ENCODE measurements at regions not wholly inside any gene's neighbourhood (a gene's known extent, or its start where the extent isn't known, plus 50 kb on each side); places are given as distances from the start of the nearest gene placed in this dataset.
"Not testable (repeated sequence)": the region's sequence is repeated elsewhere in the genome, so short reads cannot be mapped to it uniquely, and the experiment has no call there.

DNA sequence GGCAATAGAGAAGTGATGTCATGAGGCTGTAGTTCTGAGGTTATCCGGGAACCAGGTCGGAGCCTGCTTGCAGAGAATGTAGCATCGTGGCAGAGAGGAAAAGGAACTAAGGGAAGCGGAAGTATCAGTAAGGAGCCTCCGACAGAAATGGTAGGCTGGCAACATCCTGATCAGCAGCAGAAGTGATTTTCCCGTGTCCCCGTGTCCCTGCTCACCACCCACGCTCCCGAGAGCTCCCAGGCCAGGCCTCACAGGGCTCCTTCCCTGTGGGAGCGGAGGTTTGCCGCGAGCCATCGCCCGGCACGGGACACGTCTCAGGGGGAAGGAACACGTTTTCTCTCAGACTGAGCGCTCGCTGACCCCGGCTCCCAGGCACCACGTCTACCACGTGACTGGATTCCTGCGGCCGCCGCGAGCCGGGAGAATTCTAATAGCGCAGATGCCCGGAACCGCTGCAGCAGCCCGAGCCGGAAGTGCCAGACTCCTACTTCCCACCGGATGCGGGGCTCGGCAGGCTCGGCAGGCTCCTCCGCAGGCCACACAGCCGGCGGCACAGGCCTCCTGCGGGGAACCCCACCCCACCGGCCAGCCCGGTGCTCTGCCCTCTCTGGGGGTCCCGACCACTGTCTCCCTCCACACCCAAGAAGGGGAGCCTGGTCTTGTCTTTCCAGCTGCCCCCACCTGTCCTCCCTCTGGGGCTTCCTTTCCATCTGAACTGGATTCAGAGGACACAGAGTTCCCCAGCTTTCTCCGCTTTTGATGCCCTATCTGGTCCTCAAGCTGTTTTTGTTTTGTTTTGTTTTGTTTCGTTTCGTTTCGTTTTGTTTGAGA, 99.3 kb downstream of the BDH1 start:
- ChIA-PET POLR2A (no interaction called here), CTCF (no interaction called here)
- H3K36me3 ChIP-seq (ENCODE audit: control insufficient read depth, insufficient read depth, low read length) = no peaks in the 10 kb centered on the region; the same call in 1 of the 2 replicates
- Mint-ChIP-seq H3K4me3 (ENCODE audit: unreplicated experiment) (peak overlapping the region; percentile 87), H3K9me3 (ENCODE audit: unreplicated experiment) (no peaks in the 10 kb centered on the region), H3K27me3 (ENCODE audit: insufficient read depth, unreplicated experiment) (no peaks in the 10 kb centered on the region), H3K4me1 (ENCODE audit: low read depth, unreplicated experiment) (peaks cover 18% of the 10 kb centered on the region), H3K27ac (ENCODE audit: unreplicated experiment) (peak overlapping the region; percentile 90), H3K36me3 (ENCODE audit: insufficient read depth, unreplicated experiment) (peaks cover 10% of the 10 kb centered on the region)
- BruUV-seq (replicated peaks) = no TSS peak
- TF ChIP-seq, protein P1, sequence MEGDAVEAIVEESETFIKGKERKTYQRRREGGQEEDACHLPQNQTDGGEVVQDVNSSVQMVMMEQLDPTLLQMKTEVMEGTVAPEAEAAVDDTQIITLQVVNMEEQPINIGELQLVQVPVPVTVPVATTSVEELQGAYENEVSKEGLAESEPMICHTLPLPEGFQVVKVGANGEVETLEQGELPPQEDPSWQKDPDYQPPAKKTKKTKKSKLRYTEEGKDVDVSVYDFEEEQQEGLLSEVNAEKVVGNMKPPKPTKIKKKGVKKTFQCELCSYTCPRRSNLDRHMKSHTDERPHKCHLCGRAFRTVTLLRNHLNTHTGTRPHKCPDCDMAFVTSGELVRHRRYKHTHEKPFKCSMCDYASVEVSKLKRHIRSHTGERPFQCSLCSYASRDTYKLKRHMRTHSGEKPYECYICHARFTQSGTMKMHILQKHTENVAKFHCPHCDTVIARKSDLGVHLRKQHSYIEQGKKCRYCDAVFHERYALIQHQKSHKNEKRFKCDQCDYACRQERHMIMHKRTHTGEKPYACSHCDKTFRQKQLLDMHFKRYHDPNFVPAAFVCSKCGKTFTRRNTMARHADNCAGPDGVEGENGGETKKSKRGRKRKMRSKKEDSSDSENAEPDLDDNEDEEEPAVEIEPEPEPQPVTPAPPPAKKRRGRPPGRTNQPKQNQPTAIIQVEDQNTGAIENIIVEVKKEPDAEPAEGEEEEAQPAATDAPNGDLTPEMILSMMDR (IDR thresholded peaks at IDR 0.05; ENCODE audit: insufficient read depth in 1 of 2, low read depth in 1 of 2, low read length in 1 of 2, severe bottlenecking in 1 of 2, unreplicated experiment in 1 of 2) = no peak
- H3K4me3 ChIP-seq (ENCODE audit: low read depth, low read length) = peak overlapping the region; percentile 54
- intact Hi-C loops (cut with micrococcal nuclease; ENCODE audit: unreplicated experiment) = loop anchor here (2.0 kb wide), 1 partner anchor 34 kb away; no protein-coding TSS in a partner anchor
- DNase-seq = peak; percentile 89 to 90
- no peaks in the 10 kb centered on the region for H3K9me3 ChIP-seq
- no peaks in the 10 kb centered on the region for H3K27me3 ChIP-seq (replicated peaks; ENCODE audit: control insufficient read depth, insufficient read depth, low read length)
- H3K4me1 ChIP-seq = peaks cover 31% of the 10 kb centered on the region

DNA sequence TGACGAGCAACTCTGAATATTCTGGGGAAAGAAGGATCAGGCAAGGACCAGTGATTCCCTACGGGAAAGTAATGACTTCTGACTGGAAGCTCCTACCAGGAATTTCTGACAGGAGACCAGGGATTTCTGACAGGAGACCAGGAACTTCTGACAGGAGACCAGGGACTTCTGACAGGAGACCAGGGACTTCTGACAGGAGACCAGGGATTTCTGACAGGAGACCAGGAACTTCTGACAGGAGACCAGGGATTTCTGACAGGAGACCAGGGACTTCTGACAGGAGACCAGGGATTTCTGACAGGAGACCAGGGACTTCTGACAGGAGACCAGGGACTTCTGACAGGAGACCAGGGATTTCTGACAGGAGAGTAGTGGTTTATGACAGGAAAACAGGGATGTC, 100.9 kb downstream of the BDH1 start:
- intact Hi-C loops (cut with micrococcal nuclease; ENCODE audit: unreplicated experiment) = loop anchor here (1.0 to 5.0 kb wide), 6 partner anchors 55 to 232 kb away; partner anchors contain the start of gene DLG1
- BruUV-seq (replicated peaks); H3K36me3 ChIP-seq (ENCODE audit: control insufficient read depth, insufficient read depth, low read length); H3K9me3 ChIP-seq; DNase-seq; H3K4me3 Mint-ChIP-seq (ENCODE audit: unreplicated experiment); H3K36me3 Mint-ChIP-seq (ENCODE audit: insufficient read depth, unreplicated experiment); POLR2A ChIA-PET; H3K27ac Mint-ChIP-seq (ENCODE audit: unreplicated experiment); H3K4me3 ChIP-seq (ENCODE audit: low read depth, low read length); H3K27me3 Mint-ChIP-seq (ENCODE audit: insufficient read depth, unreplicated experiment); H3K9me3 Mint-ChIP-seq (ENCODE audit: unreplicated experiment); H3K27me3 ChIP-seq (replicated peaks; ENCODE audit: control insufficient read depth, insufficient read depth, low read length): not testable (repeated sequence)
- CTCF ChIA-PET = interaction anchor here (0.6 to 1.7 kb wide), 3 partner anchors 157 to 282 kb away, joined by 3 to 5 read pairs (median 4); no protein-coding TSS in a partner anchor
- H3K4me1 ChIP-seq = peaks cover 31% of the 10 kb centered on the region
- peaks cover 18% of the 10 kb centered on the region for H3K4me1 Mint-ChIP-seq (ENCODE audit: low read depth, unreplicated experiment)

DNA sequence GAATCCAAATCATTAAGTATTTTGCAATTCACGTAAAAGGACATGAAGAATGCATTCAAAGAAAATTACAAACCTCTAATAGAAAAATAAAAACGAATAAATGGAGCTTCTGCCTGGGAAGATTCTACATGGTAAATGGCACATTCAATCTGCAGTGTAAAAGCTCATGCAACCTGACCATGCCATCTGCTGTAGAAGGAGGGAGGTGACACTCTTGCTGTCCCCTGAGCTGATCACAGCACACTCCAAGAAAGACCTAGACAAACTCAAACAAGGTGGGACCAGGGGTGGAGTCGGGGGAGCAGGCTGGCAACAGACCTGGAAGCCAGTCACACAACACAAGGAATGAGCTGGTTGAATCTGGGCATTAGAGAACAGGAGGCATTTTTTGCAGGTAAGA, 101.8 kb downstream of the BDH1 start:
- BruUV-seq (replicated peaks) = no TSS peak
- peaks cover 10% of the 10 kb centered on the region for H3K36me3 Mint-ChIP-seq (ENCODE audit: insufficient read depth, unreplicated experiment)
- Histone ChIP-seq H3K9me3 (no peaks in the 10 kb centered on the region), H3K36me3 (ENCODE audit: control insufficient read depth, insufficient read depth, low read length) (no peaks in the 10 kb centered on the region; the same call in 1 of the 2 replicates), H3K4me3 (ENCODE audit: low read depth, low read length) (no peak overlapping the region), H3K4me1 (peaks cover 31% of the 10 kb centered on the region), H3K27me3 (replicated peaks; ENCODE audit: control insufficient read depth, insufficient read depth, low read length) (no peaks in the 10 kb centered on the region)
- ChIA-PET CTCF (interaction anchor here (0.6 to 1.7 kb wide), 10 partner anchors 15 to 1612 kb away, joined by 3 to 11 read pairs (median 4); no protein-coding TSS in a partner anchor), POLR2A (interaction anchor here (1.0 kb wide), 1 partner anchor 36 kb away, joined by 3 read pairs; no protein-coding TSS in a partner anchor)
- peaks cover 18% of the 10 kb centered on the region for H3K4me1 Mint-ChIP-seq (ENCODE audit: low read depth, unreplicated experiment)
- no peaks in the 10 kb centered on the region for H3K9me3 Mint-ChIP-seq (ENCODE audit: unreplicated experiment)
- H3K27ac Mint-ChIP-seq (ENCODE audit: unreplicated experiment) = peak overlapping the region; percentile 5
- intact Hi-C loops (cut with micrococcal nuclease; ENCODE audit: unreplicated experiment) = loop anchor here (1.0 to 5.0 kb wide), 6 partner anchors 56 to 231 kb away; partner anchors contain the start of gene DLG1
- H3K27me3 Mint-ChIP-seq (ENCODE audit: insufficient read depth, unreplicated experiment) = no peaks in the 10 kb centered on the region
- H3K4me3 Mint-ChIP-seq (ENCODE audit: unreplicated experiment) = no peak overlapping the region
- TF ChIP-seq, protein P1 (IDR thresholded peaks at IDR 0.05; ENCODE audit: insufficient read depth in 1 of 2, low read depth in 1 of 2, low read length in 1 of 2, severe bottlenecking in 1 of 2, unreplicated experiment in 1 of 2) = peak in 1 of 2 experiments; percentile 64
- peak; percentile 51 to 54 for DNase-seq

All from Caco-2 (cell line).